Neural progenitor cell (in vitro differentiated cells): ENCODE measurements at regions not wholly inside any gene's neighbourhood (a gene's known extent, or its start where the extent isn't known, plus 50 kb on each side); places are given as distances from the start of the nearest gene placed in this dataset.

ENCODE experiments used
- CTCF ChIP-seq: fragments of 200-600 bp; sonication (generic); IDR thresholded peaks from 2 replicates; pipeline ENCODE4 v1.5.1; 2017; ENCODE audit warnings: antibody characterized with exemption, mild to moderate bottlenecking
- EZH2 ChIP-seq: fragments of 200-600 bp; sonication (generic); IDR thresholded peaks from 2 replicates; pipeline ENCODE4 v1.6.1; 2017; ENCODE audit warnings: antibody characterized with exemption, mild to moderate bottlenecking, moderate library complexity
- EZH2phosphoT487 ChIP-seq: fragments of 200-600 bp; sonication (generic); IDR thresholded peaks from 2 replicates; pipeline ENCODE4 v1.6.1; 2017; ENCODE audit warnings: antibody characterized with exemption

- TF ChIP-seq CTCF (no peak), EZH2 (no peak), EZH2phosphoT487 (no peak)
These were observed 471.9 kb upstream of the TNP1 start for GRCh38 chr2:217331523-217332416.
